ENCODE measurements at regions not wholly inside any gene's neighbourhood (a gene's known extent, or its start where the extent isn't known, plus 50 kb on each side); places are given as distances from the start of the nearest gene placed in this dataset.

DNA sequence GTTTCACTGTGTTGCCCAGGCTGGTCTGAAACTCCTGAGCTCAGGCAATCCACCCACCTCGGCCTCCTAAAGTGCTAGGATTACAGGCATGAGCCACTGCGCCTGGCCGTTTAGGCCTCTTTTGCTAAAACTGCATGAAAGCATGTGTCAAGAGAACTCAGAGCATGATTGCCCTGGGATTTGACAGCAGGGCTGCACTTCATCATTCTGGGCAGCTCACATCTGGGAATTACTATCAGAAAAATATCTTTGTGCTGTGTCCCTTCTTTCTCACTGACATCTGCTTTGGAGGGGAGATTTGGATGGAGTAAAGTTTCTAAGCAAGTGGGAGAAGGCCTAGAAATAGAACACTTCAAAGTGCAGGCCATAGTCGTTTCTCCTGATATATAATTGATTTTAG is 59.6 kb upstream of the EIF2S2 start:
- POLR2A ChIA-PET (ENCODE audit: low non-redundant PET), result no interaction called here
- Histone ChIP-seq H3K27ac (ENCODE audit: low read depth, low read length, poor library complexity, severe bottlenecking) (no peak overlapping the region), H3K9me3 (ENCODE audit: low read depth, low read length, poor library complexity, severe bottlenecking) (no peaks in the 10 kb centered on the region), H3K27me3 (replicated peaks; ENCODE audit: insufficient read depth, low read depth, low read length, poor library complexity) (no peaks in the 10 kb centered on the region), H3K4me1 (ENCODE audit: insufficient read depth, low read length, poor library complexity, severe bottlenecking) (no peaks in the 10 kb centered on the region), H3K4me3 (ENCODE audit: low read depth, low read length, poor library complexity, severe bottlenecking) (no peak overlapping the region), H3K36me3 (ENCODE audit: insufficient read depth, low read length, poor library complexity, severe bottlenecking) (no peaks in the 10 kb centered on the region)
- CTCF ChIA-PET, result no interaction called here
- intact Hi-C loops (cut with micrococcal nuclease; ENCODE audit: unreplicated experiment), result no loop called here
- no peak for DNase-seq (ENCODE audit: low spot score)
- no peak for TF ChIP-seq EZH2 (IDR thresholded peaks at IDR 0.05; ENCODE audit: borderline replicate concordance, low read depth, low read length, poor library complexity, severe bottlenecking)
- TF ChIP-seq, protein P1, sequence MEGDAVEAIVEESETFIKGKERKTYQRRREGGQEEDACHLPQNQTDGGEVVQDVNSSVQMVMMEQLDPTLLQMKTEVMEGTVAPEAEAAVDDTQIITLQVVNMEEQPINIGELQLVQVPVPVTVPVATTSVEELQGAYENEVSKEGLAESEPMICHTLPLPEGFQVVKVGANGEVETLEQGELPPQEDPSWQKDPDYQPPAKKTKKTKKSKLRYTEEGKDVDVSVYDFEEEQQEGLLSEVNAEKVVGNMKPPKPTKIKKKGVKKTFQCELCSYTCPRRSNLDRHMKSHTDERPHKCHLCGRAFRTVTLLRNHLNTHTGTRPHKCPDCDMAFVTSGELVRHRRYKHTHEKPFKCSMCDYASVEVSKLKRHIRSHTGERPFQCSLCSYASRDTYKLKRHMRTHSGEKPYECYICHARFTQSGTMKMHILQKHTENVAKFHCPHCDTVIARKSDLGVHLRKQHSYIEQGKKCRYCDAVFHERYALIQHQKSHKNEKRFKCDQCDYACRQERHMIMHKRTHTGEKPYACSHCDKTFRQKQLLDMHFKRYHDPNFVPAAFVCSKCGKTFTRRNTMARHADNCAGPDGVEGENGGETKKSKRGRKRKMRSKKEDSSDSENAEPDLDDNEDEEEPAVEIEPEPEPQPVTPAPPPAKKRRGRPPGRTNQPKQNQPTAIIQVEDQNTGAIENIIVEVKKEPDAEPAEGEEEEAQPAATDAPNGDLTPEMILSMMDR (conservative IDR thresholded peaks at IDR 0.05; ENCODE audit: low read depth, low read length), result no peak
- no TSS peak for BruUV-seq (replicated peaks)

DNA sequence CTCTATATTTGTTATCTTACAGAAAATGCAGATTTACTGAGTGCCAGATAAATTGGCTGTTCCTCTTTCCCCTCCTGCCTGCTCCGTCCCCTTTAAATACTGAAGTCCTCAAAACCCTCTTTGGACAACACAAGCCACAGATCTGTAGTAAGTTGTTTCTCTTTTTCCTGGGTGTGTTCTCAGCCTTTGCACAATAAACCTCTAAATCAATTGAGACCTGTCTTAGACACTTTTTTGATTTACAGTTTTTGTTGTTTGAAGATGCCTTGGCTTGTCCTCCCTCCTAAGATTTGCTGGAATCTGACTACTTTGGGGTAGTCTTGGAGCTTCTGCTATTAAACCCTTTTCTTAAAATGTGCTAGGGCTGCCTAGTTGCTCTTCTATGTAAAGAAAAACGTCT is 60.9 kb upstream of the EIF2S2 start:
- Histone ChIP-seq H3K4me3 (ENCODE audit: low read depth, low read length, poor library complexity, severe bottlenecking) (no peak overlapping the region), H3K27me3 (replicated peaks; ENCODE audit: insufficient read depth, low read depth, low read length, poor library complexity) (no peaks in the 10 kb centered on the region), H3K27ac (ENCODE audit: low read depth, low read length, poor library complexity, severe bottlenecking) (no peak overlapping the region), H3K36me3 (ENCODE audit: insufficient read depth, low read length, poor library complexity, severe bottlenecking) (no peaks in the 10 kb centered on the region), H3K4me1 (ENCODE audit: insufficient read depth, low read length, poor library complexity, severe bottlenecking) (no peaks in the 10 kb centered on the region), H3K9me3 (ENCODE audit: low read depth, low read length, poor library complexity, severe bottlenecking) (no peaks in the 10 kb centered on the region)
- no peak for TF ChIP-seq EZH2 (IDR thresholded peaks at IDR 0.05; ENCODE audit: borderline replicate concordance, low read depth, low read length, poor library complexity, severe bottlenecking)
- TF ChIP-seq, protein P1 (conservative IDR thresholded peaks at IDR 0.05; ENCODE audit: low read depth, low read length), result no peak
- ChIA-PET CTCF (no interaction called here), POLR2A (ENCODE audit: low non-redundant PET) (interaction anchor here (0.7 kb wide), 1 partner anchor 60 kb away, joined by 5 read pairs; no protein-coding TSS in a partner anchor)
- intact Hi-C loops (cut with micrococcal nuclease; ENCODE audit: unreplicated experiment), result no loop called here
- DNase-seq (ENCODE audit: low spot score), result no peak
- BruUV-seq (replicated peaks), result no TSS peak

DNA sequence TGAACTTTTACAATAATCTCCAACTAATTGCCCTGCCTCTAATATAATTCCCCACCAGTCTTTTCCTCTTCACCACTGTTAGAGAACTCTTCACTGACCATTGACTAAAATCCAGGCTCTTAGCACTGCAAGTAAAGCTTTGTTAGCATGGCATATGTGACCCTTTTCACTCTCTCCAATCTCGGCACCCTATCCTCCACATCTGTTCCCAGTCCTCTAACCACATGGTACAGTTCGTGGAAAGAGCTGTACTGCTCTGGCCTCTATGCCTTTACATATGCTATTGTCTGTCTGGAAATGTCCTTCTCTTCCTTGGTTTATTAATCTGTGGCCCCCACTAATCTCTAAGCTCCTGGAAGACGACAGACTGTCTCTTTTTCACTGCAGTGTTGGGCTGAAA is 63.0 kb upstream of the EIF2S2 start:
- H3K27ac ChIP-seq (ENCODE audit: low read depth, low read length, poor library complexity, severe bottlenecking), result no peak overlapping the region
- CTCF ChIA-PET, result no interaction called here
- TF ChIP-seq, protein P1 (conservative IDR thresholded peaks at IDR 0.05; ENCODE audit: low read depth, low read length), result no peak
- TF ChIP-seq EZH2 (IDR thresholded peaks at IDR 0.05; ENCODE audit: borderline replicate concordance, low read depth, low read length, poor library complexity, severe bottlenecking), result no peak
- no peaks in the 10 kb centered on the region for H3K9me3 ChIP-seq (ENCODE audit: low read depth, low read length, poor library complexity, severe bottlenecking)
- intact Hi-C loops (cut with micrococcal nuclease; ENCODE audit: unreplicated experiment), result no loop called here
- POLR2A ChIA-PET (ENCODE audit: low non-redundant PET), result no interaction called here
- H3K4me3 ChIP-seq (ENCODE audit: low read depth, low read length, poor library complexity, severe bottlenecking), result no peak overlapping the region
- BruUV-seq (replicated peaks), result no TSS peak
- DNase-seq (ENCODE audit: low spot score), result no peak
- H3K27me3 ChIP-seq (replicated peaks; ENCODE audit: insufficient read depth, low read depth, low read length, poor library complexity), result no peaks in the 10 kb centered on the region
- no peaks in the 10 kb centered on the region for H3K36me3 ChIP-seq (ENCODE audit: insufficient read depth, low read length, poor library complexity, severe bottlenecking)
- no peaks in the 10 kb centered on the region for H3K4me1 ChIP-seq (ENCODE audit: insufficient read depth, low read length, poor library complexity, severe bottlenecking)

All from A673 (cell line).